ENCODE measurements at regions not wholly inside any gene's neighbourhood (a gene's known extent, or its start where the extent isn't known, plus 50 kb on each side); places are given as distances from the start of the nearest gene placed in this dataset.
A peak's percentile ranks its signal among the peaks of the same experiment; 100 is the strongest.

DNA sequence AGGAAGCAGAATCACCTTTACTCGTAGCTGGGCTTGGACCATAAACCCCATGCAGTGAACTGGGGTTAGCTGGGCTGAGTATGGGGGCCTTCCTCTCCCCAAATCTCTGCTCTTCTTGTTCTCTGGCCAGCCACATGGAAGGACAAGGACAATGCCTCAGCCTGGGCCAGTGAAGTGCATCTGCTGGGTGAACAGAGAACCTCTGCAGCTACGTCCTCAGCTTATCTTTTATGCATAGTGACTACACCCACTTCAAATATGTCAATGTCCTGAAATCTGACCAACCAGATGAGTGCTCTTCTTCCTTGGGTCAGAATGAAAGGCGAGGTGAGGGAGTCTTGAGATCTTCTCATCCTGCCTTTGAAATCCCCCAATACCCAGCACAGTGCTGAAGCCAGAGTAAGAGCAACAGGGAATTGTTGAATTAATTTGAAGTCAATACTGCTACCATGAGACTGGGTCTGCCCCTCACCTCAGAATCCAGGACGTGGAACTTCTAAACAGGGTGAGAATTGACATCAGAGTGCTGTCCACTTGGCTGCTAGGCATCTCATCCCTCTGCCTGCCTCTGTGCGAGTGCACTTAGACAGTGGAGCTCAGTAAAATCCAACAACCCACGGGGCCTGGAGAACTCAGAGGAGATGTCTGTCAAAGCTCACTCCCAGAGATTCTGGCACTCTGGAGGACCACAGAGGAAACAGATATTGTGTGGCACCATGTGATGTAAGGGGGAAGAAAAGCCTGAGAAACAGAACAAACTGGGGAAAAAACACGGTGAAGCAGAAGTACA is 99.0 kb downstream of the IER5 start:
- TF ChIP-seq, protein P1, sequence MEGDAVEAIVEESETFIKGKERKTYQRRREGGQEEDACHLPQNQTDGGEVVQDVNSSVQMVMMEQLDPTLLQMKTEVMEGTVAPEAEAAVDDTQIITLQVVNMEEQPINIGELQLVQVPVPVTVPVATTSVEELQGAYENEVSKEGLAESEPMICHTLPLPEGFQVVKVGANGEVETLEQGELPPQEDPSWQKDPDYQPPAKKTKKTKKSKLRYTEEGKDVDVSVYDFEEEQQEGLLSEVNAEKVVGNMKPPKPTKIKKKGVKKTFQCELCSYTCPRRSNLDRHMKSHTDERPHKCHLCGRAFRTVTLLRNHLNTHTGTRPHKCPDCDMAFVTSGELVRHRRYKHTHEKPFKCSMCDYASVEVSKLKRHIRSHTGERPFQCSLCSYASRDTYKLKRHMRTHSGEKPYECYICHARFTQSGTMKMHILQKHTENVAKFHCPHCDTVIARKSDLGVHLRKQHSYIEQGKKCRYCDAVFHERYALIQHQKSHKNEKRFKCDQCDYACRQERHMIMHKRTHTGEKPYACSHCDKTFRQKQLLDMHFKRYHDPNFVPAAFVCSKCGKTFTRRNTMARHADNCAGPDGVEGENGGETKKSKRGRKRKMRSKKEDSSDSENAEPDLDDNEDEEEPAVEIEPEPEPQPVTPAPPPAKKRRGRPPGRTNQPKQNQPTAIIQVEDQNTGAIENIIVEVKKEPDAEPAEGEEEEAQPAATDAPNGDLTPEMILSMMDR (conservative IDR thresholded peaks at IDR 0.05; ENCODE audit: control insufficient read depth, insufficient read depth, low read depth, low read length) = no peak
- DNase-seq (ENCODE audit: low read depth) = no peak
- no peak overlapping the region for H3K4me3 ChIP-seq (ENCODE audit: control insufficient read depth, low read depth, low read length)

DNA sequence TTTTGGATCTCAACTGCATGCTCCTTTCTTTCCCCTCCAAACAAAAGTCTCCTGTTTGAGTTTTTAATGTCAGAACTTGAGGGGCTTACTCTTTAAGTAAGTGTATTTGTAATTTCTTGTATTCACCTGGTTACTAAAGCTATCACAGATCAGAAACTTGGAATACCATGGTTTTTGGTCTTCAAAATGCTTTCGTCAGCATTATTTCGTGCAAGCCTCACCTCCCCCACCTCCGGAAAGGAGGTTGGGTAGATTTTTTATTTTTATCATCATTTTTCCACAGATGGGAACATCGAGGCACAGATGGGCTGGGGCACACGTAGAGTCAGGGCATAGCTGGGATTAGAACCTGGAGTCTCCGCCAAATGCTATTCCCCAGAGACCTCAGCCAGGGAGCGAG is 100.7 kb downstream of the IER5 start:
- H3K4me3 ChIP-seq (ENCODE audit: control insufficient read depth, low read depth, low read length) = no peak overlapping the region
- DNase-seq (ENCODE audit: low read depth) = no peak
- TF ChIP-seq, protein P1 (conservative IDR thresholded peaks at IDR 0.05; ENCODE audit: control insufficient read depth, insufficient read depth, low read depth, low read length) = no peak

DNA sequence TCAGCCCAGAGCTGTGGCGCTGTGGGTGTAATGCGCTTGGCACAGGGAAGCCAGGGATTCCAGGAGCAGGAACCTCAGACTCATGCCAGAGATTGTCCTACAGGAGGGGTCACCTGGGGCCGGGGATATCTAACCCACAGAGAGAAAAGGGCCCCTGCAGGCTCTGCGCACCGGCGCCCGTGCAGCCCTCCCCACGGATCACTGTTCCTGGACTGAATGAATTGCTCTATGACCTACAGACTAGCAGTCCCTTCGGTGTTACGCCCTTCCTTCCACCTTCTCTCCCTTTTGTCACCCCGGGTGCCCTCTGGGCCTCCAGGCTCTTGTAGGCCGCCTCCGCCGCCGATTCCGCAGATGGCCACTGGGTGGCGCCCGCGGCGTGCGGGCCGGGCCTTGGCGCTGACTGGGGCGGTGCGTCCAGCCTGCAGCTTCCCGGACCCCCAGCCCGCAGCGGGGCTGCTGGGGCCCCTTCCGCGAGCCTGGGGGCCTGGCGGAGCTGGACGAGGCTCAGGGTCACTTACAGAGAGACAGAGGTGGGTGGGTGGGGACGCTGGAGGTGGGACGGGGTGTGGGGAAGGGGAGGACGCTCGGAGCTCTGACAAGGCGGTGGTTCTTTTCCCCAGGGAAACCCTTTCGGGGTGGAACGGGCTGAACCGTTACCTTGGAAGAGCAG is 101.3 kb downstream of the IER5 start:
- TF ChIP-seq, protein P1 (conservative IDR thresholded peaks at IDR 0.05; ENCODE audit: control insufficient read depth, insufficient read depth, low read depth, low read length) = peak; percentile 59
- DNase-seq (ENCODE audit: low read depth) = peak; percentile 40
- H3K4me3 ChIP-seq (ENCODE audit: control insufficient read depth, low read depth, low read length) = no peak overlapping the region

DNA sequence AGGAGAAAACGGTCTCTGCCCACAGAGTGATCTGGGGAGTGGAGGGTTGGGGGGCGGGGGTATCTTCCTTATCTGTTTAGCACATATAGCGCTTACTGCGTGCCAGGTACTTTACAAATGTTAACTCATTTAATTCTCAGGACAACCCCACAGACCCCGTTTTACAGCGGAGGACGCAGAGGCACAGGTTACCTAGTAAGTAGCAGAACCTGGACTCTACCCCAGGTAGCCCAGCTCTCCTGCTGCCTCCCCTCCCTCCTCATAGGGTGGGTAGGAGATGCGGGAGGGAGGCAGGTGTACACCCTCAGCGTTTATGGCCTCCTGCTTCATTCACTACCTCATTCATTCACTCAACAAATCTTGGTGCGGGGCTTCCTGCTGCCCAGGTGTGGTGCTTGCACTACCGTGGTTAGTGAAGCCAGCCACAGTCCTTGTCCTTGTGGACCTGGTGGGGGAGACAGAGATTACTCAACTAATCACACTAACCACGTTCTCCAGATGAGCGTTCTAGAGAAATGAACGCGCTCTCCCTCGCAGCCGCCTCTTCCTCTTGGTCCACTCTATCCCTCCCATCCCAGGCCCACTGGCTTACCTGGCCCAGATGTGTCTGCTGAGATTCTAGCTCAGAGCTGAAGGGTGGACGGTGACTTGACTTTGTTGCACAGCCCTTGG is 102.0 kb downstream of the IER5 start:
- no peak overlapping the region for H3K4me3 ChIP-seq (ENCODE audit: control insufficient read depth, low read depth, low read length)
- TF ChIP-seq, protein P1 (conservative IDR thresholded peaks at IDR 0.05; ENCODE audit: control insufficient read depth, insufficient read depth, low read depth, low read length) = no peak

DNA sequence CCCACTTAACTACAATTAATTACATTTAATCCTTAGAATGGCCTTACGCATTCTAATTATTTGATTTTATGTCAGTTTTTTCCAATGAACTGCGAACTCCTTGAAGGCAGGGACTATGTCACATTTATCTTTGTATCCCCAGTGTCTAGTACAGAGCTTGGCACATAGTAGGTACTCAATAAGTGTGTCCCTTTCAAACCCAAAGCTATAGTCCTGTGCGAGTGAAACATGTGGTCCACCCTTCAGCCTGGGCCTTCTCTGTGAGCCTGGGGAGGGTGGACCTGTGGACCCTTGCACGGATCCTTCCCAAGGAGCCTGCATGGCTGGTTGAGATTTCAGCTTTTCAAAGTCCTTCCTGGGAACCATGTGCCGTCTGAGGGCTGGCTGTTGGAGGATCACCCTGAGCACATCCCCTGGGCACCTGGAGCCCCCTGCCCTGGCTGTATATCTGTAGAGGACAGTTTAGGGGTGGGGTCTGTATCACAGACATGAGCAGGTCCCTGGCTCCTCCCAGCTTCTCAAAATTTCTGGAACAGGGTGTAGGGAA is 103.1 kb downstream of the IER5 start:
- H3K4me3 ChIP-seq (ENCODE audit: control insufficient read depth, low read depth, low read length) = no peak overlapping the region
- no peak for DNase-seq (ENCODE audit: low read depth)
- TF ChIP-seq, protein P1 (conservative IDR thresholded peaks at IDR 0.05; ENCODE audit: control insufficient read depth, insufficient read depth, low read depth, low read length) = no peak

More for the DNA sequence above, 102.0 kb downstream of the IER5 start:
- no peak for DNase-seq (ENCODE audit: low read depth)

DNA sequence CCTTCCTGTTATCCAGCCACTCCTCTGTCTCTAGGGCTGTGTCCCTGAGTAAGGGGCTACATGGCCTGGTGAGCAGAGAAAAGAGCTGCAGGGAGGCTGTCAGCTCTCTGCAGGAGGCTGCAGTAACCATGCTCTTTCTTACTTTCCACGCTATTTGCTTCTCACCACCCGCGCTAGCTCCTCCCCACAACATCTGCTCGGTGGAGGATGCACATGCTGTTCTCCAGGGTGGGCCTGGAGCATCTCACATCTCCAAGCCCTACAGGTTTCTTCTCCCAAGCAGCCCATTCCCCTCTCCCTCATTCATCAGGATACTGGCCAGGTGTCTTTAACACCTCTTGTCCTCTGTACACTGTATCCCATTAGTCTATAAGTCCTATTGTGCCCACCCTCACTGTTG is 103.8 kb downstream of the IER5 start:
- TF ChIP-seq, protein P1 (conservative IDR thresholded peaks at IDR 0.05; ENCODE audit: control insufficient read depth, insufficient read depth, low read depth, low read length) = no peak
- DNase-seq (ENCODE audit: low read depth) = no peak

More for the DNA sequence above, 103.8 kb downstream of the IER5 start:
- H3K4me3 ChIP-seq (ENCODE audit: control insufficient read depth, low read depth, low read length) = no peak overlapping the region

Measured in fibroblast of mammary gland (primary cell).